Epithelial cell of proximal tubule (primary cell): ENCODE measurements at regions not wholly inside any gene's neighbourhood (a gene's known extent, or its start where the extent isn't known, plus 50 kb on each side); places are given as distances from the start of the nearest gene placed in this dataset.

ENCODE experiments used
- DNase-seq: peaks from one replicate; pipeline ENCODE4 v3.0.0-alpha.2; 2011; ENCODE audit warnings: low read depth
- H3K4me3 ChIP-seq: 2 replicates; pipeline ENCODE4 v1.5.1; 2011; ENCODE audit warnings: low read depth, mild to moderate bottlenecking, low read length
- TF ChIP-seq, protein P1 (sequence below): conservative IDR thresholded peaks from 2 replicates; pipeline ENCODE4 v1.5.1; 2012; ENCODE audit warnings: low read depth, mild to moderate bottlenecking, low read length

- TF ChIP-seq, protein P1, sequence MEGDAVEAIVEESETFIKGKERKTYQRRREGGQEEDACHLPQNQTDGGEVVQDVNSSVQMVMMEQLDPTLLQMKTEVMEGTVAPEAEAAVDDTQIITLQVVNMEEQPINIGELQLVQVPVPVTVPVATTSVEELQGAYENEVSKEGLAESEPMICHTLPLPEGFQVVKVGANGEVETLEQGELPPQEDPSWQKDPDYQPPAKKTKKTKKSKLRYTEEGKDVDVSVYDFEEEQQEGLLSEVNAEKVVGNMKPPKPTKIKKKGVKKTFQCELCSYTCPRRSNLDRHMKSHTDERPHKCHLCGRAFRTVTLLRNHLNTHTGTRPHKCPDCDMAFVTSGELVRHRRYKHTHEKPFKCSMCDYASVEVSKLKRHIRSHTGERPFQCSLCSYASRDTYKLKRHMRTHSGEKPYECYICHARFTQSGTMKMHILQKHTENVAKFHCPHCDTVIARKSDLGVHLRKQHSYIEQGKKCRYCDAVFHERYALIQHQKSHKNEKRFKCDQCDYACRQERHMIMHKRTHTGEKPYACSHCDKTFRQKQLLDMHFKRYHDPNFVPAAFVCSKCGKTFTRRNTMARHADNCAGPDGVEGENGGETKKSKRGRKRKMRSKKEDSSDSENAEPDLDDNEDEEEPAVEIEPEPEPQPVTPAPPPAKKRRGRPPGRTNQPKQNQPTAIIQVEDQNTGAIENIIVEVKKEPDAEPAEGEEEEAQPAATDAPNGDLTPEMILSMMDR, result no peak
- H3K4me3 ChIP-seq, result no peak overlapping the region
- DNase-seq, result no peak
These were observed 103.6 kb downstream of the HPGD start for GRCh38 chr4:174418640-174419212.

GRCh38 chr4:174408841-174409552 is 113.3 kb downstream of the HPGD start:
- no peak for DNase-seq
- no peak overlapping the region for H3K4me3 ChIP-seq
- TF ChIP-seq, protein P1, result no peak

GRCh38 chr4:174406383-174406782 is 115.9 kb downstream of the HPGD start:
- DNase-seq, result no peak
- no peak overlapping the region for H3K4me3 ChIP-seq
- TF ChIP-seq, protein P1, result no peak

DNA sequence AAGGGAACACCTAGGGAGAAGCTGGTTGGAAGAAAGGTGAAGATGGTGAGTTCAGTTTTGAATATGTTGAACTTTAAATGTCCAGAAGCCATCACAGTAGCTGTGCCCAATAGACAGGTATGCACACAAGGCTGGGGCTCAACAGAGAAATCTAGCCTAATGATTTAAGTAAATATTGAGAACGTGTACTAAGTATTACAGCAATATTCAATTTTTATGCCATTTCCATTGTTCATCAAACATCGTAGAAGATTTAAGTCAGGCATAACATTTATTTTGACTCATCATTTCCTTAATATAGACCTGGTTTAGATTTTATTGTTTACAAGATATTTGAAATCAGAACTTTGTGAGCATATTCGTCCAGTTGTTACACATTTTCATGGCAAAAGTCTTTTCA is 116.4 kb downstream of the HPGD start:
- TF ChIP-seq, protein P1, result no peak
- no peak overlapping the region for H3K4me3 ChIP-seq
- DNase-seq, result no peak

- DNase-seq, result no peak
- H3K4me3 ChIP-seq, result no peak overlapping the region
- TF ChIP-seq, protein P1, result no peak
These were observed 117.6 kb downstream of the HPGD start for GRCh38 chr4:174404677-174405076.

GRCh38 chr4:174403177-174403543 is 119.1 kb downstream of the HPGD start:
- H3K4me3 ChIP-seq, result no peak overlapping the region
- TF ChIP-seq, protein P1, result no peak
- no peak for DNase-seq
